SH-SY5Y (cell line): ENCODE measurements at regions not wholly inside any gene's neighbourhood (a gene's known extent, or its start where the extent isn't known, plus 50 kb on each side); places are given as distances from the start of the nearest gene placed in this dataset.

Experiments
- GATA2 ChIP-seq: IDR thresholded peaks from 2 replicates; pipeline ENCODE4 v1.6.1; 2011; ENCODE audit warnings: mild to moderate bottlenecking, low read depth, low read length
- GATA3 ChIP-seq: IDR thresholded peaks from 2 replicates; pipeline ENCODE4 v1.6.1; 2011; ENCODE audit warnings: low read depth, mild to moderate bottlenecking, low read length, moderate library complexity

GRCh38 chr10:36173364-36173763 lies 531.3 kb upstream of the FZD8 start:
- no peak for TF ChIP-seq GATA3
- TF ChIP-seq GATA2, result no peak
